GM18870 (cell line): ENCODE measurements at regions not wholly inside any gene's neighbourhood (a gene's known extent, or its start where the extent isn't known, plus 50 kb on each side); places are given as distances from the start of the nearest gene placed in this dataset.
"Not testable (repeated sequence)": the region's sequence is repeated elsewhere in the genome, so short reads cannot be mapped to it uniquely, and the experiment has no call there.

Experiments used
- ATAC-seq: cut with Tn5 transposase; IDR thresholded peaks from one replicate; pipeline ENCODE4 v1.9.1; 2021; ENCODE audit warnings: moderate library complexity; ENCODE audit not compliant: unreplicated experiment

- no peak for ATAC-seq
These were observed 1265.9 kb downstream of the BRINP3 start for GRCh38 chr1:189211742-189212141.

GRCh38 chr1:189212606-189213005 lies 1265.1 kb downstream of the BRINP3 start:
- no peak for ATAC-seq

GRCh38 chr1:189216886-189217285 lies 1260.8 kb downstream of the BRINP3 start:
- no peak for ATAC-seq

- no peak for ATAC-seq
These were observed 1260.0 kb downstream of the BRINP3 start for GRCh38 chr1:189217646-189218045.

- no peak for ATAC-seq
These were observed 1256.9 kb downstream of the BRINP3 start for GRCh38 chr1:189220750-189221149.

GRCh38 chr1:189225794-189226145 lies 1251.9 kb downstream of the BRINP3 start:
- not testable (repeated sequence) for ATAC-seq

- no peak for ATAC-seq
These were observed 1250.9 kb downstream of the BRINP3 start for GRCh38 chr1:189226779-189227178.

GRCh38 chr1:189237008-189237407 lies 1240.7 kb downstream of the BRINP3 start:
- ATAC-seq, result no peak

GRCh38 chr1:189253601-189254350 lies 1223.9 kb downstream of the BRINP3 start:
- no peak for ATAC-seq

GRCh38 chr1:189261128-189261527 lies 1216.5 kb downstream of the BRINP3 start:
- ATAC-seq, result not testable (repeated sequence)

- ATAC-seq, result no peak
These were observed 1208.7 kb downstream of the BRINP3 start for GRCh38 chr1:189269011-189269410.

- ATAC-seq, result no peak
These were observed 1203.4 kb downstream of the BRINP3 start for GRCh38 chr1:189274267-189274666.

- ATAC-seq, result no peak
These were observed 1201.9 kb downstream of the BRINP3 start for GRCh38 chr1:189275796-189276195.

GRCh38 chr1:189289346-189289745 lies 1188.3 kb downstream of the BRINP3 start:
- ATAC-seq, result no peak

- no peak for ATAC-seq
These were observed 1176.4 kb downstream of the BRINP3 start for GRCh38 chr1:189301235-189301634.

- ATAC-seq, result no peak
These were observed 1172.4 kb downstream of the BRINP3 start for GRCh38 chr1:189305279-189305678.

GRCh38 chr1:189311915-189312314 lies 1165.7 kb downstream of the BRINP3 start:
- ATAC-seq, result no peak

GRCh38 chr1:189312499-189312898 lies 1165.2 kb downstream of the BRINP3 start:
- ATAC-seq, result no peak

- no peak for ATAC-seq
These were observed 1164.2 kb downstream of the BRINP3 start for GRCh38 chr1:189313488-189313887.

GRCh38 chr1:189315035-189315901 lies 1162.4 kb downstream of the BRINP3 start:
- ATAC-seq, result no peak

GRCh38 chr1:189323091-189323490 lies 1154.6 kb downstream of the BRINP3 start:
- no peak for ATAC-seq

- not testable (repeated sequence) for ATAC-seq
These were observed 1146.6 kb downstream of the BRINP3 start for GRCh38 chr1:189331071-189331470.
